ENCODE measurements at regions not wholly inside any gene's neighbourhood (a gene's known extent, or its start where the extent isn't known, plus 50 kb on each side); places are given as distances from the start of the nearest gene placed in this dataset.

- H4K8ac ChIP-seq (ENCODE audit: low read depth in 2 of 2, low read length in 2 of 2): no peak overlapping the region
- H3K36me3 ChIP-seq (ENCODE audit: control insufficient read depth, insufficient read depth, low read length): no peaks in the 10 kb centered on the region
- ATAC-seq (ENCODE audit: low read depth) (0 out of 2 replicates have a peak, but pooled peaks have one; percentile 21), DNase-seq (peak; percentile 49)
- no peaks in the 10 kb centered on the region for H3K79me1 ChIP-seq (ENCODE audit: low read depth in 1 of 2, low read length in 2 of 2)
- no peak overlapping the region for H2AK9ac ChIP-seq (replicated peaks; ENCODE audit: low read depth, low read length, poor library complexity)
- H2BK15ac ChIP-seq (ENCODE audit: low read depth, low read length): no peak overlapping the region
- TF ChIP-seq RAD21 (IDR thresholded peaks at IDR 0.05; ENCODE audit: low read length) (peak; percentile 45), NFE2L2 (IDR thresholded peaks at IDR 0.05; ENCODE audit: low read depth, low read length) (no peak), SMC3 (IDR thresholded peaks at IDR 0.05; ENCODE audit: low read depth, low read length) (0 out of 2 replicates have a peak, but pooled peaks have one; percentile 23)
- TF ChIP-seq, protein P1, sequence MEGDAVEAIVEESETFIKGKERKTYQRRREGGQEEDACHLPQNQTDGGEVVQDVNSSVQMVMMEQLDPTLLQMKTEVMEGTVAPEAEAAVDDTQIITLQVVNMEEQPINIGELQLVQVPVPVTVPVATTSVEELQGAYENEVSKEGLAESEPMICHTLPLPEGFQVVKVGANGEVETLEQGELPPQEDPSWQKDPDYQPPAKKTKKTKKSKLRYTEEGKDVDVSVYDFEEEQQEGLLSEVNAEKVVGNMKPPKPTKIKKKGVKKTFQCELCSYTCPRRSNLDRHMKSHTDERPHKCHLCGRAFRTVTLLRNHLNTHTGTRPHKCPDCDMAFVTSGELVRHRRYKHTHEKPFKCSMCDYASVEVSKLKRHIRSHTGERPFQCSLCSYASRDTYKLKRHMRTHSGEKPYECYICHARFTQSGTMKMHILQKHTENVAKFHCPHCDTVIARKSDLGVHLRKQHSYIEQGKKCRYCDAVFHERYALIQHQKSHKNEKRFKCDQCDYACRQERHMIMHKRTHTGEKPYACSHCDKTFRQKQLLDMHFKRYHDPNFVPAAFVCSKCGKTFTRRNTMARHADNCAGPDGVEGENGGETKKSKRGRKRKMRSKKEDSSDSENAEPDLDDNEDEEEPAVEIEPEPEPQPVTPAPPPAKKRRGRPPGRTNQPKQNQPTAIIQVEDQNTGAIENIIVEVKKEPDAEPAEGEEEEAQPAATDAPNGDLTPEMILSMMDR (conservative IDR thresholded peaks at IDR 0.05; ENCODE audit: low read depth, low read length): peak; percentile 65
- in situ Hi-C loops (cut with MboI; ENCODE audit: low sequenced_read_pairs) (no loop called here), intact Hi-C loops (cut with micrococcal nuclease) (loop anchor here (1.0 kb wide), 2 partner anchors 14 to 37 kb away; no protein-coding TSS in a partner anchor), dilution Hi-C loops (cut with HindIII; ENCODE audit: low sequenced_read_pairs, unreplicated experiment) (no loop called here)
- no peak overlapping the region for H3K4ac ChIP-seq (ENCODE audit: low read depth, low read length)
- no peak overlapping the region for H3K14ac ChIP-seq (replicated peaks; ENCODE audit: low read depth, low read length)
- no peak overlapping the region for H3K27ac ChIP-seq (ENCODE audit: insufficient read depth, low read length)
- H3K4me1 ChIP-seq (ENCODE audit: control insufficient read depth, insufficient read depth, low read length): no peaks in the 10 kb centered on the region
- H2BK5ac ChIP-seq (ENCODE audit: low read depth, low read length, poor library complexity, severe bottlenecking): no peak overlapping the region
- no peak overlapping the region for H4K91ac ChIP-seq (ENCODE audit: insufficient read depth, low read depth, low read length)
- no peaks in the 10 kb centered on the region for H3K9me1 ChIP-seq (ENCODE audit: insufficient read depth, low read length)
- BruUV-seq (replicated peaks): no TSS peak
- H2BK120ac ChIP-seq (ENCODE audit: low read depth, low read length): no peak overlapping the region
- no peak overlapping the region for H2AFZ ChIP-seq (replicated peaks; ENCODE audit: low read length, poor library complexity)
- no peak overlapping the region for H3K18ac ChIP-seq (ENCODE audit: low read depth, low read length)
- no peak overlapping the region for H2AK5ac ChIP-seq (ENCODE audit: low read depth, low read length)
- H3K4me2 ChIP-seq (ENCODE audit: low read depth, low read length): no peak overlapping the region
- H3K23ac ChIP-seq (ENCODE audit: low read depth, low read length): no peak overlapping the region
- no CpG with 5 or more reads among the region's 1 CpG for WGBS, 2 experiments (ENCODE audit: extremely low coverage in 2 of 2, insufficient read length in 1 of 2)
- H4K5ac ChIP-seq (ENCODE audit: low read depth, low read length): no peak overlapping the region
- H4K20me1 ChIP-seq (ENCODE audit: insufficient read depth, low read length): no peaks in the 10 kb centered on the region
- POLR2A ChIA-PET (ENCODE audit: unreplicated experiment): no interaction called here
- H3K9ac ChIP-seq (ENCODE audit: low read depth, low read length): no peak overlapping the region
- H2BK20ac ChIP-seq (ENCODE audit: low read depth, low read length): no peak overlapping the region
- no peaks in the 10 kb centered on the region; the same call in 1 of the 2 replicates for H3K27me3 ChIP-seq (ENCODE audit: control insufficient read depth, insufficient read depth, low read length)
- no peak overlapping the region for H3K4me3 ChIP-seq (ENCODE audit: insufficient read depth, low read depth, low read length)
- H3K9me3 ChIP-seq (ENCODE audit: control insufficient read depth, insufficient read depth, low read length): no peaks in the 10 kb centered on the region
- CTCF ChIA-PET: interaction anchor here (0.6 to 1.4 kb wide), 4 partner anchors 27 to 430 kb away, joined by 3 read pairs; no protein-coding TSS in a partner anchor
- H3K56ac ChIP-seq (ENCODE audit: extremely low read depth, insufficient read depth, low read length): no peak overlapping the region
Observed at GRCh38 chr9:75200892-75201470, 112.7 kb downstream of the OSTF1 start.
